H9 (cell line): ENCODE measurements at regions not wholly inside any gene's neighbourhood (a gene's known extent, or its start where the extent isn't known, plus 50 kb on each side); places are given as distances from the start of the nearest gene placed in this dataset.

Experiments used
- DNase-seq: peaks from one replicate; pipeline ENCODE4 v3.0.0-alpha.2; 2017
- H2AFZ ChIP-seq: one replicate; pipeline ENCODE4 v1.6.1; 2013; ENCODE audit warnings: mild to moderate bottlenecking, low read length, control low read depth, moderate library complexity
- H2AK5ac ChIP-seq: 2 replicates; pipeline ENCODE4 v1.6.1; 2013; ENCODE audit warnings: low read length, control low read depth, mixed read lengths; ENCODE audit not compliant: insufficient read length
- H2BK120ac ChIP-seq: one replicate; pipeline ENCODE4 v1.6.1; 2013; ENCODE audit warnings: low read depth, mild to moderate bottlenecking, low read length, control low read depth, inconsistent platforms; ENCODE audit not compliant: poor library complexity, severe bottlenecking
- H2BK12ac ChIP-seq: 2 replicates; pipeline ENCODE4 v1.6.1; 2013; ENCODE audit warnings: low read length, control low read depth, mixed read lengths, low read depth; ENCODE audit not compliant: insufficient read length
- H2BK15ac ChIP-seq: 2 replicates; pipeline ENCODE4 v1.6.1; 2013; ENCODE audit warnings: low read depth, low read length, control low read depth
- H2BK20ac ChIP-seq: one replicate; pipeline ENCODE4 v1.6.1; 2013; ENCODE audit warnings: low read depth, mild to moderate bottlenecking, low read length, control low read depth, inconsistent platforms; ENCODE audit not compliant: poor library complexity, severe bottlenecking
- H2BK5ac ChIP-seq: 2 replicates; pipeline ENCODE4 v1.6.1; 2013; ENCODE audit warnings: low read length, control low read depth, mixed read lengths; ENCODE audit not compliant: insufficient read length
- H3K14ac ChIP-seq: 2 replicates; pipeline ENCODE4 v1.6.1; 2013; ENCODE audit warnings: low read length, control low read depth; ENCODE audit not compliant: insufficient read depth
- H3K18ac ChIP-seq: 2 replicates; pipeline ENCODE4 v1.6.1; 2013; ENCODE audit warnings: low read depth, mild to moderate bottlenecking, mixed read lengths, low read length, control low read depth; ENCODE audit not compliant: insufficient read length
- H3K23ac ChIP-seq: 2 replicates; pipeline ENCODE4 v1.6.1; 2013; ENCODE audit warnings: low read length, control low read depth, mixed read lengths, low read depth; ENCODE audit not compliant: insufficient read length
- H3K23me2 ChIP-seq: 2 replicates; pipeline ENCODE4 v1.6.1; 2013; ENCODE audit warnings: low read depth, mild to moderate bottlenecking, mixed read lengths, low read length, control low read depth; ENCODE audit not compliant: insufficient read length, poor library complexity, severe bottlenecking
- H3K27ac ChIP-seq: 2 replicates; pipeline ENCODE4 v1.5.1; 2013; ENCODE audit warnings: low read length, control low read depth, mixed read lengths, low read depth; ENCODE audit not compliant: insufficient read length
- H3K27me3 ChIP-seq: 2 replicates; pipeline ENCODE4 v1.6.1; 2013; ENCODE audit warnings: low read length, control low read depth, inconsistent platforms; ENCODE audit not compliant: insufficient read depth
- H3K4ac ChIP-seq: 2 replicates; pipeline ENCODE4 v1.6.1; 2013; ENCODE audit warnings: low read depth, mild to moderate bottlenecking, control low read depth, inconsistent platforms, low read length, moderate library complexity
- H3K4me1 ChIP-seq: 2 replicates; pipeline ENCODE4 v1.6.1; 2013; ENCODE audit warnings: low read length, control low read depth, inconsistent platforms; ENCODE audit not compliant: insufficient read depth
- H3K4me2 ChIP-seq: 2 replicates; pipeline ENCODE4 v1.6.1; 2013; ENCODE audit warnings: low read length, control low read depth, mixed read lengths; ENCODE audit not compliant: insufficient read length, insufficient read depth
- H3K56ac ChIP-seq: 2 replicates; pipeline ENCODE4 v1.6.1; 2013; ENCODE audit warnings: low read depth, mild to moderate bottlenecking, mixed read lengths, low read length, control low read depth; ENCODE audit not compliant: insufficient read length
- H3K79me1 ChIP-seq: 2 replicates; pipeline ENCODE4 v1.6.1; 2013; ENCODE audit warnings: low read depth, mild to moderate bottlenecking, moderate library complexity, low read length, control low read depth, inconsistent platforms; ENCODE audit not compliant: insufficient read depth, poor library complexity, severe bottlenecking
- H3K79me2 ChIP-seq: 2 replicates; pipeline ENCODE4 v1.6.1; 2013; ENCODE audit warnings: low read length, control low read depth, inconsistent platforms; ENCODE audit not compliant: insufficient read depth
- H3K9ac ChIP-seq: 2 replicates; pipeline ENCODE4 v1.6.1; 2013; ENCODE audit warnings: low read length, control low read depth, mixed read lengths; ENCODE audit not compliant: insufficient read length; ENCODE audit errors: extremely low read depth
- H3K9me3 ChIP-seq: one replicate; pipeline ENCODE4 v1.6.1; 2013; ENCODE audit warnings: low read depth, low read length, inconsistent platforms; ENCODE audit not compliant: control insufficient read depth
- H3T11ph ChIP-seq: one replicate; pipeline ENCODE4 v1.6.1; 2013; ENCODE audit warnings: mild to moderate bottlenecking, low read length, control low read depth, inconsistent platforms
- H4K20me1 ChIP-seq: one replicate; pipeline ENCODE4 v1.6.1; 2013; ENCODE audit not compliant: control insufficient read depth, insufficient read length, insufficient read depth
- H4K5ac ChIP-seq: 2 replicates; pipeline ENCODE4 v1.6.1; 2013; ENCODE audit warnings: low read depth, mild to moderate bottlenecking, mixed read lengths, low read length, control low read depth; ENCODE audit not compliant: insufficient read length
- H4K8ac ChIP-seq: replicated peaks from 2 replicates; pipeline ENCODE4 v1.6.1; 2013; ENCODE audit warnings: low read length, control low read depth, mixed read lengths, low read depth; ENCODE audit not compliant: insufficient read length
- H4K91ac ChIP-seq: 2 replicates; pipeline ENCODE4 v1.6.1; 2013; ENCODE audit warnings: low read depth, mild to moderate bottlenecking, moderate library complexity, mixed read lengths, low read length, control low read depth; ENCODE audit not compliant: insufficient read length
- H3K27ac Mint-ChIP-seq, 3 experiments: 2 replicates in 2 of 3; 3 replicates in 1 of 3; pipeline ENCODE4 v1.8.0; 2020 to 2021; ENCODE audit warnings: mixed read lengths in 3 of 3, mild to moderate bottlenecking in 1 of 3, moderate library complexity in 1 of 3
- H3K27me3 Mint-ChIP-seq: 2 replicates; pipeline ENCODE4 v1.8.0; 2021; ENCODE audit warnings: low read depth, mild to moderate bottlenecking, moderate library complexity, mixed read lengths
- H3K36me3 Mint-ChIP-seq, 3 experiments: 2 replicates in 2 of 3; 3 replicates in 1 of 3; pipeline ENCODE4 v1.8.0; 2020 to 2021; ENCODE audit warnings: low read depth in 3 of 3, mixed read lengths in 3 of 3; ENCODE audit not compliant: insufficient read depth in 1 of 3
- H3K4me1 Mint-ChIP-seq, 2 experiments: 2 replicates each; pipeline ENCODE4 v1.8.0; 2020; ENCODE audit warnings: mixed read lengths in 2 of 2
- H3K4me3 Mint-ChIP-seq, 2 experiments: 2 replicates in 1 of 2; 3 replicates in 1 of 2; pipeline ENCODE4 v1.8.0; 2020 to 2021; ENCODE audit warnings: mild to moderate bottlenecking in 2 of 2, mixed read lengths in 2 of 2, moderate library complexity in 1 of 2
- H3K9me3 Mint-ChIP-seq, 2 experiments: 2 replicates in 1 of 2; 3 replicates in 1 of 2; pipeline ENCODE4 v1.8.0; 2020; ENCODE audit warnings: mild to moderate bottlenecking in 2 of 2, mixed read lengths in 2 of 2, moderate library complexity in 1 of 2
- WGBS: extraction: QIAGEN DNeasy Blood & Tissue Kit; methylation state at CpG from one replicate; pipeline ENCODE4 v1.1.7; 2013; ENCODE audit warnings: missing lambda C conversion rate, low lambda C conversion rate, mixed read lengths; ENCODE audit not compliant: insufficient read length; ENCODE audit errors: extremely low coverage; 5-methylcytosine and 5-hydroxymethylcytosine counted together
- TF ChIP-seq, protein P1 (sequence below): fragments of 200-600 bp; sonication (generic); conservative IDR thresholded peaks from 3 replicates; pipeline ENCODE4 v1.8.0; 2021; ENCODE audit warnings: antibody characterized with exemption, mild to moderate bottlenecking

DNA sequence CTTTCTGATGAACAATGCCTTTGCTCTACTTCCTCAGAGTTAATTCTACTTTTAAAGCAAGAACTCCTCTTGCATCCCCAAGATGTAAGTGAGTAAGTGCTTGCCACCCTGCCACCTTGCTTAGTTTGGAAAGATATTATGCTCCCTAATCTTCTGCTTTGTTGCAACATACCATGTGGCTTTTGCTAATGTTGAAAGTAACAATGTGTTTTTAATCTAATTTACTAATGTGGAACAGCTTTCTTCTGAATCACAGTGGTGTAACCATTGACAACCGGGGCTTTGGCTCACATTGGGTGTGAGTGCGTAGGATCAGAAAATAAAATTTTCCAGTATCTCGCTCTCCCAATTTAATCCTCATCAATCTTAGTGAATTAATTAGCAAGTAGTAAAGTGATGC is 254.1 kb upstream of the PTER start:
- WGBS: no CpG with 5 or more reads among the region's 3 CpGs
- Histone ChIP-seq H3K23ac (no peak overlapping the region), H2BK120ac (no peak overlapping the region), H2AFZ (no peak overlapping the region), H3K9ac (no peak overlapping the region), H3K18ac (no peak overlapping the region), H2BK12ac (no peak overlapping the region), H3K27me3 (no peaks in the 10 kb centered on the region), H3K4me2 (no peak overlapping the region), H2BK15ac (no peak overlapping the region), H2BK20ac (no peak overlapping the region), H4K91ac (no peak overlapping the region), H3K9me3 (no peaks in the 10 kb centered on the region), H3K79me2 (no peaks in the 10 kb centered on the region), H2BK5ac (no peak overlapping the region), H3K27ac (no peak overlapping the region), H3K23me2 (no peaks in the 10 kb centered on the region), H4K5ac (no peak overlapping the region), H2AK5ac (no peak overlapping the region), H3K79me1 (no peaks in the 10 kb centered on the region), H3K14ac (no peak overlapping the region), H3K56ac (no peak overlapping the region), H3T11ph (no peak overlapping the region), H4K8ac (no peak overlapping the region), H3K4me1 (no peaks in the 10 kb centered on the region; the same call in 1 of the 2 replicates), H4K20me1 (no peaks in the 10 kb centered on the region), H3K4ac (no peak overlapping the region)
- Mint-ChIP-seq H3K4me3 (no peak overlapping the region), H3K27me3 (no peaks in the 10 kb centered on the region), H3K4me1 (peaks cover 18 to 21% of the 10 kb centered on the region in 2 experiments), H3K36me3 (peaks cover 12 to 21% (median 16%) of the 10 kb centered on the region in 3 experiments; a peak in 6 of 7 replicates), H3K9me3 (peaks cover 8 to 15% of the 10 kb centered on the region in 2 experiments; a peak in 4 of 5 replicates), H3K27ac (no peak overlapping the region)
- TF ChIP-seq, protein P1, sequence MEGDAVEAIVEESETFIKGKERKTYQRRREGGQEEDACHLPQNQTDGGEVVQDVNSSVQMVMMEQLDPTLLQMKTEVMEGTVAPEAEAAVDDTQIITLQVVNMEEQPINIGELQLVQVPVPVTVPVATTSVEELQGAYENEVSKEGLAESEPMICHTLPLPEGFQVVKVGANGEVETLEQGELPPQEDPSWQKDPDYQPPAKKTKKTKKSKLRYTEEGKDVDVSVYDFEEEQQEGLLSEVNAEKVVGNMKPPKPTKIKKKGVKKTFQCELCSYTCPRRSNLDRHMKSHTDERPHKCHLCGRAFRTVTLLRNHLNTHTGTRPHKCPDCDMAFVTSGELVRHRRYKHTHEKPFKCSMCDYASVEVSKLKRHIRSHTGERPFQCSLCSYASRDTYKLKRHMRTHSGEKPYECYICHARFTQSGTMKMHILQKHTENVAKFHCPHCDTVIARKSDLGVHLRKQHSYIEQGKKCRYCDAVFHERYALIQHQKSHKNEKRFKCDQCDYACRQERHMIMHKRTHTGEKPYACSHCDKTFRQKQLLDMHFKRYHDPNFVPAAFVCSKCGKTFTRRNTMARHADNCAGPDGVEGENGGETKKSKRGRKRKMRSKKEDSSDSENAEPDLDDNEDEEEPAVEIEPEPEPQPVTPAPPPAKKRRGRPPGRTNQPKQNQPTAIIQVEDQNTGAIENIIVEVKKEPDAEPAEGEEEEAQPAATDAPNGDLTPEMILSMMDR: no peak
- no peak for DNase-seq
